ENCODE measurements at regions not wholly inside any gene's neighbourhood (a gene's known extent, or its start where the extent isn't known, plus 50 kb on each side); places are given as distances from the start of the nearest gene placed in this dataset.

GRCh38 chr21:24222676-24223075 lies 1384.6 kb downstream of the MRPL39 start:
- DNase-seq (ENCODE audit: low spot score) = no peak

GRCh38 chr21:24220446-24220845 lies 1386.8 kb downstream of the MRPL39 start:
- no peak for DNase-seq (ENCODE audit: low spot score)

GRCh38 chr21:24217151-24217550 lies 1390.1 kb downstream of the MRPL39 start:
- no peak for DNase-seq (ENCODE audit: low spot score)

- DNase-seq (ENCODE audit: low spot score) = no peak
These were observed 1397.2 kb downstream of the MRPL39 start for GRCh38 chr21:24210130-24210529.

- no peak for DNase-seq (ENCODE audit: low spot score)
These were observed 1398.6 kb downstream of the MRPL39 start for GRCh38 chr21:24208562-24209260.

GRCh38 chr21:24205319-24205718 lies 1402.0 kb downstream of the MRPL39 start:
- DNase-seq (ENCODE audit: low spot score) = no peak

GRCh38 chr21:24204641-24205040 lies 1402.6 kb downstream of the MRPL39 start:
- no peak for DNase-seq (ENCODE audit: low spot score)

- DNase-seq (ENCODE audit: low spot score) = no peak
These were observed 1407.2 kb downstream of the MRPL39 start for GRCh38 chr21:24200052-24200451.

GRCh38 chr21:24197923-24198322 lies 1409.4 kb downstream of the MRPL39 start:
- DNase-seq (ENCODE audit: low spot score) = no peak

GRCh38 chr21:24197132-24197643 lies 1410.1 kb downstream of the MRPL39 start:
- DNase-seq (ENCODE audit: low spot score) = no peak

GRCh38 chr21:24188506-24188905 lies 1418.8 kb downstream of the MRPL39 start:
- no peak for DNase-seq (ENCODE audit: low spot score)

GRCh38 chr21:24183077-24183476 lies 1424.2 kb downstream of the MRPL39 start:
- DNase-seq (ENCODE audit: low spot score) = no peak

GRCh38 chr21:24179110-24179509 lies 1428.2 kb downstream of the MRPL39 start:
- DNase-seq (ENCODE audit: low spot score) = no peak

- no peak for DNase-seq (ENCODE audit: low spot score)
These were observed 1432.2 kb downstream of the MRPL39 start for GRCh38 chr21:24175106-24175505.

- DNase-seq (ENCODE audit: low spot score) = no peak
These were observed 1435.5 kb downstream of the MRPL39 start for GRCh38 chr21:24171736-24172135.

- DNase-seq (ENCODE audit: low spot score) = no peak
These were observed 1443.7 kb downstream of the MRPL39 start for GRCh38 chr21:24163539-24163938.

- no peak for DNase-seq (ENCODE audit: low spot score)
These were observed 1446.8 kb downstream of the MRPL39 start for GRCh38 chr21:24160528-24160927.

GRCh38 chr21:24153137-24153536 lies 1454.1 kb downstream of the MRPL39 start:
- DNase-seq (ENCODE audit: low spot score) = no peak

- DNase-seq (ENCODE audit: low spot score) = no peak
These were observed 1456.5 kb downstream of the MRPL39 start for GRCh38 chr21:24150753-24151152.

GRCh38 chr21:24148461-24148860 lies 1458.8 kb downstream of the MRPL39 start:
- no peak for DNase-seq (ENCODE audit: low spot score)

- no peak for DNase-seq (ENCODE audit: low spot score)
These were observed 1459.6 kb downstream of the MRPL39 start for GRCh38 chr21:24147674-24148073.

GRCh38 chr21:24131056-24131455 lies 1476.2 kb downstream of the MRPL39 start:
- no peak for DNase-seq (ENCODE audit: low spot score)

GRCh38 chr21:24127651-24128050 lies 1479.6 kb downstream of the MRPL39 start:
- DNase-seq (ENCODE audit: low spot score) = no peak

GRCh38 chr21:24123785-24124184 lies 1483.5 kb downstream of the MRPL39 start:
- DNase-seq (ENCODE audit: low spot score) = no peak

Measured in left forelimb (tissue), 1 donor.